Activated naive CD4-positive, alpha-beta T cell treated with Interleukin-2 at 50 U/mL for 16 hours (primary cell): ENCODE measurements at regions not wholly inside any gene's neighbourhood (a gene's known extent, or its start where the extent isn't known, plus 50 kb on each side); places are given as distances from the start of the nearest gene placed in this dataset.

ENCODE experiments used
- DNase-seq: peaks from one replicate; pipeline ENCODE4 v3.0.0-alpha.2; 2020

GRCh38 chr15:31474059-31474868 is 147.6 kb downstream of the KLF13 start:
- DNase-seq, result peak; percentile 42

GRCh38 chr15:31476236-31476810 is 149.7 kb downstream of the KLF13 start:
- no peak for DNase-seq

- no peak for DNase-seq
Measured at GRCh38 chr15:31476866-31477265, 150.2 kb downstream of the KLF13 start.

DNA sequence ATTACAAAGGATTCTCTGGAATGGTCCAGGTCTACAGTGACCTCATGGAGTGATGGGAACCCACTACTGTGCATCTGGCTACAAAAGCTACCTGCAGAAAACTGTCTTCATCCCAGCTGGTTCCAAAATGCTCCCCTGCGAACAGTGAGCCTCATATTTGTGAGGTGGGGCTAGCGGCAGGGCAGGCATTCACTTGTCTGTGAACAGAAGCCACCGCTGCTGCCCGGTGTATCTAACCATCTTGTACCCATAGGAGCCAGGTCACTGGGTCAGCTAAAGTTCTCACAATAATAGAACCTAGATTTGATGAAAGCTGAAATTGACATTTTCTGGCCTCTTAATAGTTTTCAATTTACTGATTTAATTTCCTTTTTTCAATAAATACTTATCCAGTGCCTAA is 150.7 kb downstream of the KLF13 start:
- DNase-seq, result no peak

DNA sequence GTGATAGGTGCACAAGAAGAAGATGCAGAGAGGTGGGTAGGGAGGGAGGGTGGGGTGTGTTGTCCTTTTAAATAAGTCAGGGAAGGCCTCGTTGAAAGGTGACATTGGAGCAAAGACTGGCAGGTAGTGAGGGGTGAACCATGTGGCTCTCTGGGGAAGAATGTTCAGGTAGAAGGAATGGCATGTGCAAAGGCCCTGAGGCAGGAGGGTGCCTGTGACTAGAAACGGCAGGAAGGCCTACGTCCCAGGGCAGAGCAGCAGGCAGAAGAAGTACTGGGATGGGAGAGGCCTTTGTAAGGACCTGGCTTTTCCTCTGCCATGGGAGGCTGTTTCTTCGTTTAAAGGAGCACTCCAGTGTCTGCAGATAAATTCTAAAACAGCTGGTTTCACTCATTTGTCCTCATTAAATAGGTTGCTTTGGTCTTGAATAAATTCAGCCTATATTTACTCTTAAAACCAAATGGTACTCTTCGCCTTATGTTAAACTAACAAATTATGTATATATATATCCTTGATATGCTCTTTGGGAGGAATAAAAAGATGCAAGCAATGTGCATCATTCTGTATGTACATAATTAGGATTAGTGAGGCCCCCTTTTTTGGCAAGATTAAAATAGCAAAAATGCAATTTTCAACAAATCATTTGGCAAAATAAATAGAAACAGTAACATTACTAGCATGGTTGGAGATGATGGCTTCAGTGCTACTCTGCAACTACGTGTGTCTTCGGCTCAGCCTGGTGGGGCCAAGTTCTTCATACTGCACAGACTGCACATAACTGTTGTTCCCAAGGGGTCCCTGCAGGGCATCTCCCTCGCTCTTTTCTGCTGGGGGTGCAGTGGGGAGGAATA is 151.4 kb downstream of the KLF13 start:
- no peak for DNase-seq

DNA sequence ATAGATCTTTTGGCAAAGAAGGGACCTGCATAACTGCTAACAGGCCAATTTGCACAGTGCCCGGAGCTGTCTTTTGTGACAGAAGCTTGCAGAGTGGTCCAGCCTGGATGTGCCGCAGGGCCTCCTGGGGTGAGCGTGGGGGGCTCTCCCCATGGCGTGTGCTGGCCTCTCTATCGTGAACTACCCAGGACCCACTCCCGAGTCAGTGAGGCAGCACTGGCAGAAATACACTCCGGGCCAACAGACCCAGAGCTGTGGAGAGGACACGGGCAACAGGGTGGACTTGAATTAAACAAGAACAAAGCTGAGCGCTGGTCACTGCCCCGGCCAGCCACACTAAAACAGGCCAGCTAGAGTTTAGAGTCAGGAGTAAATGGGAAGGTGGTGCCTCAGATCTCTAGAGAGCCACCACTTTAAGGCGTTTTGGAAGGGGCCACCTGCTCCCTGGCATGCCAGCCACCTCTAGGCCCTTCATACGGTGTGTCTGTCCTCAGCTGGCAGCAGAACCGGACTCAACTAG is 152.1 kb downstream of the KLF13 start:
- DNase-seq, result no peak

DNA sequence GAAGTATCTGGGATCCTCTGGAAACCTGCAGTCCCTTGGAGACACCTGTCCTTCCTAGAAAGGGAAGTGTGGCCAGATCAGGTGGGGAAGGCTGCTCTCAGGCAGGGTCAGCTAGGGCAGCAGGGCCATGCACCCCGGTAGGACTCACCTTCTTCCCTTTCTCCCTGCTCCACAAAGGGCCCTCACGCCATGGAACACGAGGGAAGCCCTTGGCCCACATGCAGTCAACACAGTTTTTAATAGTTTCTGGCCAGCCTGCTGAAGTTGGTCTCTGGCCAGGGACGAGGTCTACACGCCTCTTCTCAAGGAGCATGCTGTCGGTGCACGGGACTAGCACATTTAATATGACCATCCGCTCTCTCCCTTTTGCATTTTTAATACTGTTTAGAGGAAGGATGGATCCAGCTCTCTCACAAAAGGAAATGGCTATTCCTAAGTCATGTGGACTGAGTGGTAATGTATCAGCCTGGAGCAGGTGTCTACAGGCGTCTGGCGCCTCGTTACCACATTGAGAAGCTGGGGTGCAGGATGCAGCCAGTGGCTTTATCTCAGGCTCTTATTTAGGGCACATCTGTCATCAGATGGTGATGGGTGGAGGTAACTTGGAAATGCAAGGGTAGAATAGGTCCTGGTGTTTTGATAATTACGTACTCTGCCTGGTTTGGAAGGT is 153.9 kb downstream of the KLF13 start:
- no peak for DNase-seq

GRCh38 chr15:31481142-31481541 is 154.5 kb downstream of the KLF13 start:
- no peak for DNase-seq

GRCh38 chr15:31482122-31482922 is 155.7 kb downstream of the KLF13 start:
- DNase-seq, result no peak

DNA sequence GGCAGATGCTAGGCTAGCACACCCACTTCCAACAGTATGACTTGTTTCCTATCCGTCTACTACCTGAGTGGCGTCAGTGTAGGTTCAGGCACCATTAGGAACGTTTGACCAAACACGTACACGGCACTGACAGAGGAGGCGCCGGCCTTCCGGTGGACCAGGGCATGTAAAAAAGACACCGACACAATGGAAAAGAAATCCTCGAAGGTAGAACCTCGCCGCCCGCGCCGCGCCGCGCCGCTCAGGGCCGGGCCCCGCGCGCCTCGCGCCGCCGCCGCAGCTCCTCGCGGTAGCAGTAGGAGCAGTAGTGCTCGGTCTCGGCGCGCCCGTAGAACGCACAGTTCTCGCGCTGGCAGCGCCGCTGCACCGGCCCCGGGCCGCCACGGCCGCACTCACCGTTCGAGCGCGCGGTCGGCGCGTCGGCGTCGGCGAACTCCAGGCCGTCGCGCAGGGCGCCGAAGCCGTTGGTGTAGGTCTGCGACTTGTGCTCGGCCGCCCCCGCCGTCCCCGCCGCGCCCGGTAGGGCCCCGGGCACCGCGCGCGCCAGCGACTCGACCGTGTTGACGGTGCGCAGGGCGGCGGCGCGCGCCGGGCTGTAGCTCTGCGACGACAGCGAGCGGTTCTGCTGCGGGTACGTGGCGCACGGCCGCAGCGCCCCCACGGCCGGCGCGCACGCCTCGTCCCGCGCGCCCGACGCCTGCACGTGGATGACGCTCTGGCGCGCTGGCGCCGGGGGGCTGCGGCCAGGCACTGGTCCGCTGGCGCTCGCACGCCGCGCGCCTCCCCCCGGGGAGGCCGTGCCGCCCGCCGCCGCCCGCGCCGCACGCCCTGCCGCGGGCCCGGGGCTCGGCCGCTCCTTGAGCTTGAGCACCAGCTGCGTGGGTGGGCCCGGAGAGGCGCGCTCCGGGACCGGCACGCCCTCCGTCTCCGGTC is 156.7 kb downstream of the KLF13 start:
- DNase-seq, result peak; percentile 51

GRCh38 chr15:31483986-31484951 is 157.6 kb downstream of the KLF13 start:
- peak; percentile 35 for DNase-seq

DNA sequence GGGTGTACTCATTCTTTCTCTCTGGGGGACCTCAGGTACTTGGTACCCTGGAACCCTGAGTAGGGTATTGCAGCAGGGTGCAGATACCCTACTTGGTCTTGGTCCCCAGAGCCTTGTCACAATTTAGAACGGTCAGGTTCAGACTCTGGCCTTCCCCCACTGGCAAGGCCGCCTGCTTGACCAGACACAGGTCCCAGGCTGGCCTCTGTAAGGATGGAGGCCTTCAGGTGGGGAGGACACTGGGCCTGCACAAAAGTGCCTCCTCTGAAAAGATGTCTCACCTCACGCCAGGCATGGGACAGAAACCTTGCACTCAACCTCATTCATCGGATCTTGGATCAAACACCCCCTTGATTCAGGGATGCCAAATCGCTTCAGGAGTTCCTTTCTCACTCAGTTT is 158.4 kb downstream of the KLF13 start:
- DNase-seq, result no peak

- DNase-seq, result no peak
Measured at GRCh38 chr15:31485431-31485830, 158.8 kb downstream of the KLF13 start.

- no peak for DNase-seq
Measured at GRCh38 chr15:31485911-31486461, 159.4 kb downstream of the KLF13 start.

GRCh38 chr15:31486506-31486905 is 159.9 kb downstream of the KLF13 start:
- DNase-seq, result no peak

DNA sequence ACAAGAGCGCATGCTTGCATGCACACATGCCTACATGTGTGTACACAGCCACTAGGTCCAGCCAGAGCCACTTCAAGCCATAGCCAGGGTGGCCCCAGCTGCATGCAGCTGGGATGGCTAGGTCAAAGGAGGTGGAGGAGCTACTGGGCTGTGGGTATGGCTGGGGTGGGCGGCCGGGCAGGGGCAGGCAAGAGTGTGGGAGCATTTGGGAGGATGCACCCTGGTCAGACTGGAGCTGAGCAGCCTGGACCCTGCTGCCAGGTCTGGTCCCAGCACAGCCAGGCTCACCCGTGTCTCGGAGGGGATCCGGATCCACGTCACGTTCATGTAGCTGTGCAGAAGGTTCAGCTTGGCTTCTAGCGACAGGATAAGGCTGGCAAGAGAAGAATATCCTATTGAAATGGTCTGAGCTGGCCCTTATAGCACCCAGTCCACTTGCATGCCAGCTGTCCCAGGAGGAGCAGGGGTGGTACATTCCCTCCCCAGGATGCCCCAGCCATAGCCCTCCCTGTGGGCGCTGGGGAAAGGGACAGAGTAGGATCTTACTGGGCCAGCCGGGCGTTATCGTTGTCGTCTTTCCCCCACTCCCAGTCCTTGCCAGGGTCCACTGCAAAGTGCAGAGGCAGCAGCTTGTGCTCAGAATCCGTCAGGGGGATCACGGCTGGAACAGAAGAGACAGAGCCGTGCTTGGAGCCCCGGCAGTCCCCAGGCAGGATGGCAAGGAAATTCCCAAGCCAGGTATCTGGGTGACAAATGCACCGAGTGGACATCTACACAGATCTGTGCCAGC is 160.5 kb downstream of the KLF13 start:
- no peak for DNase-seq

- DNase-seq, result peak; percentile 29
Measured at GRCh38 chr15:31487811-31488436, 161.3 kb downstream of the KLF13 start.
